HepG2 (cell line): ENCODE measurements at regions not wholly inside any gene's neighbourhood (a gene's known extent, or its start where the extent isn't known, plus 50 kb on each side); places are given as distances from the start of the nearest gene placed in this dataset.

Experiments used
- ATAC-seq: fragments of 200-7000 bp; cut with Tn5 transposase; 3 replicates; pipeline ENCODE4 v1.9.1; 2020; ENCODE audit warnings: mild to moderate bottlenecking, moderate library complexity
- BruUV-seq: library from RNA; stranded (reverse); fragments of 400-500 nt; replicated peaks from 2 replicates; lab custom pipeline; 2021; lab: Mats Ljungman, UMichigan
- CTCF ChIA-PET: fragments of 300-600 bp; formaldehyde crosslinking; extraction: SDS; loops from one replicate; lab custom pipeline; 2021; ENCODE audit warnings: low total read pairs, inconsistent platforms, low intra/inter-chr PET ratio; lab: Yijun Ruan, JAX
- POLR2A ChIA-PET: fragments of 350-600 bp; sonication (Branson Sonifier 250); formaldehyde crosslinking; loops from one replicate; lab custom pipeline; 2020; ENCODE audit warnings: antibody characterized with exemption, inconsistent platforms; lab: Yijun Ruan, JAX
- DNase-seq: peaks from one replicate; pipeline ENCODE4 v3.0.0-alpha.2; 2015; ENCODE audit warnings: low spot score
- FAIRE-seq: peaks from 3 replicates; lab custom pipeline; 2011; peaks lifted over from hg19 to GRCh38; lab: Jason Lieb, UNC
- H2AFZ ChIP-seq: one replicate; pipeline ENCODE4 v1.6.1; 2011; ENCODE audit warnings: low read length, inconsistent platforms
- H3K27ac ChIP-seq: fragments of 300-600 bp; 3 replicates; pipeline ENCODE4 v1.8.0; 2011; ENCODE audit warnings: mixed run types, mild to moderate bottlenecking, mixed read lengths, low read length, inconsistent platforms; ENCODE audit not compliant: insufficient read depth; ENCODE audit errors: extremely low read length
- H3K27me3 ChIP-seq, 2 experiments: fragments of 200-600 bp in 1 of 2; 2 replicates in 1 of 2; 3 replicates in 1 of 2; pipeline versions ENCODE4 v1.6.0 to v1.8.0; 2011; ENCODE audit warnings: low read length in 2 of 2, mild to moderate bottlenecking in 2 of 2, moderate library complexity in 2 of 2, inconsistent platforms in 1 of 2; ENCODE audit not compliant: insufficient read depth in 2 of 2, control insufficient read depth in 1 of 2
- H3K36me3 ChIP-seq, 2 experiments: fragments of 200-600 bp in 1 of 2; replicated peaks in 1 of 2; 2 replicates in 1 of 2; 3 replicates in 1 of 2; pipeline versions ENCODE4 v1.5.1 to v1.8.0; 2011; ENCODE audit warnings: low read length in 2 of 2, inconsistent platforms in 1 of 2; ENCODE audit not compliant: insufficient read depth in 2 of 2, control insufficient read depth in 1 of 2
- H3K4me1 ChIP-seq: 2 replicates; pipeline ENCODE4 v1.5.1; 2012; ENCODE audit warnings: low read length, inconsistent platforms; ENCODE audit not compliant: insufficient read depth
- H3K4me2 ChIP-seq: 2 replicates; pipeline ENCODE4 v1.6.0; 2011; ENCODE audit warnings: low read depth, low read length, inconsistent platforms
- H3K4me3 ChIP-seq, 3 experiments: fragments of 200-600 bp in 1 of 3; sonication (generic), shearing (Covaris generic) in 1 of 3; replicated peaks in 1 of 3; 2 replicates each; pipeline ENCODE4 v1.5.1; 2011 to 2016; ENCODE audit warnings: low read length in 3 of 3, inconsistent platforms in 2 of 3, low read depth in 2 of 3, mild to moderate bottlenecking in 2 of 3, control low read depth in 1 of 3, mixed read lengths in 1 of 3; ENCODE audit not compliant: insufficient read depth in 1 of 3
- H3K79me2 ChIP-seq: one replicate; pipeline ENCODE4 v1.6.1; 2011; ENCODE audit warnings: low read length, inconsistent platforms; ENCODE audit not compliant: insufficient read depth
- H3K9ac ChIP-seq: 2 replicates; pipeline ENCODE4 v1.6.0; 2011; ENCODE audit warnings: mild to moderate bottlenecking, low read depth, low read length, inconsistent platforms; ENCODE audit not compliant: insufficient read depth
- H3K9me3 ChIP-seq: 2 replicates; pipeline ENCODE4 v1.5.1; 2012; ENCODE audit warnings: mild to moderate bottlenecking, low read length
- H4K20me1 ChIP-seq: 2 replicates; pipeline ENCODE4 v1.6.0; 2011; ENCODE audit warnings: inconsistent platforms, mild to moderate bottlenecking, low read length, moderate library complexity; ENCODE audit not compliant: insufficient read depth
- MAFF ChIP-seq: IDR thresholded peaks from 2 replicates; pipeline ENCODE4 v1.6.1; 2011; ENCODE audit warnings: low read depth, low read length, improper control_type of control experiment
- MAFK ChIP-seq, 2 experiments: IDR thresholded peaks in 1 of 2; conservative IDR thresholded peaks in 1 of 2; 2 replicates each; pipeline ENCODE4 v1.6.1; 2011; ENCODE audit warnings: improper control_type of control experiment in 2 of 2, low read length in 2 of 2
- NFIC ChIP-seq: IDR thresholded peaks from 2 replicates; pipeline ENCODE4 v1.6.1; 2012; ENCODE audit warnings: mild to moderate bottlenecking, low read length, inconsistent platforms
- NONO ChIP-seq, 2 experiments: fragments of 450-650 bp in 1 of 2; sonication (generic) in 1 of 2; formaldehyde crosslinking in 1 of 2; IDR thresholded peaks in 1 of 2; conservative IDR thresholded peaks in 1 of 2; 2 replicates each; pipeline versions ENCODE4 v1.6.1 to v1.8.0; 2017 to 2022; ENCODE audit warnings: mild to moderate bottlenecking in 1 of 2, missing genetic modification reagents in 1 of 2, moderate library complexity in 1 of 2
- ZNF263 ChIP-seq: sonication (generic); formaldehyde crosslinking; IDR thresholded peaks from 2 replicates; pipeline ENCODE4 v1.4.0; 2020; ENCODE audit warnings: missing genetic modification reagents
- ZSCAN12 ChIP-seq: sonication (generic); formaldehyde crosslinking; IDR thresholded peaks from 2 replicates; pipeline ENCODE4 v1.9.0; 2021; ENCODE audit warnings: mild to moderate bottlenecking, missing genetic modification reagents
- WGBS: methylation state at CpG from one replicate; pipeline ENCODE4 v1.1.6; 2017; ENCODE audit warnings: low lambda C conversion rate; 5-methylcytosine and 5-hydroxymethylcytosine counted together
- in situ Hi-C: cut with HindIII; loops from 2 replicates; pipeline ENCODE4 v1.10.0; 2017; ENCODE audit warnings: low pct_unique_long_range_greater_than_20kb; ENCODE audit not compliant: extremely low pct_ligation_motif_present
- intact Hi-C: fragments of 100-400 bp; cut with micrococcal nuclease; formaldehyde crosslinking; loops from one replicate; pipeline ENCODE4 v1.10.0; 2022; ENCODE audit not compliant: unreplicated experiment

DNA sequence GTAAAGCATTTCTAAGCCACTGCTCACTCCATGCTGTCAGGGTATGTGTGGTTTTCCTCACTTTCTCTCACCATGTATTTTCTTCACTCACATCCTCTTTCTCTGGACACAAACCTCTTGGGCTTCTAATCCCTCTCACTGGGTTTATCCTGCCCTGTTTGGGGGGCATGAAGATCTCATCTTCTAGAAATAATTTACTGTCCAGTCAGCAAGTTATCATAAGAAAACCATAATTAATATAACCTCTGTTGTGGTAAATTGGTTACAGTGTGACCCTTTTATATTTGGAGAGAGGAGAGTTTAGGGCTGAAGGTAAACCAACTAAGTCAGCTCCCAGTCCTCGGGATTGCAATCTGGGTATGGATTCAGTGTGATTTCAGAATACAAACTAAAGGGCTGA is 213.8 kb upstream of the PROX1 start:
- 87% methylated on average over 1 of the region's 1 CpG for WGBS
- Histone ChIP-seq H3K9me3 (no peaks in the 10 kb centered on the region), H3K79me2 (no peaks in the 10 kb centered on the region), H3K9ac (no peak overlapping the region), H3K4me1 (peaks cover 22% of the 10 kb centered on the region), H3K36me3 (no peaks in the 10 kb centered on the region), H3K4me2 (no peak overlapping the region), H2AFZ (no peak overlapping the region), H3K4me3 (no peak overlapping the region), H3K27me3 (no peaks in the 10 kb centered on the region), H4K20me1 (no peaks in the 10 kb centered on the region), H3K27ac (no peak overlapping the region)
- intact Hi-C loops (no loop called here), in situ Hi-C loops (no loop called here)
- FAIRE-seq (no peak), DNase-seq (no peak), ATAC-seq (no peak)
- TF ChIP-seq NFIC = no peak
- peak; percentile 71 for TF ChIP-seq MAFF
- TF ChIP-seq MAFK (conservative IDR thresholded peaks at IDR 0.05 in 1 of 2, IDR thresholded peaks at IDR 0.05 in 1 of 2; ENCODE audit: low read length in 2 of 2) = peak; percentile 64 to 85; a peak in 3 of 4 replicates
- ChIA-PET POLR2A (no interaction called here), CTCF (no interaction called here)
- no TSS peak for BruUV-seq

DNA sequence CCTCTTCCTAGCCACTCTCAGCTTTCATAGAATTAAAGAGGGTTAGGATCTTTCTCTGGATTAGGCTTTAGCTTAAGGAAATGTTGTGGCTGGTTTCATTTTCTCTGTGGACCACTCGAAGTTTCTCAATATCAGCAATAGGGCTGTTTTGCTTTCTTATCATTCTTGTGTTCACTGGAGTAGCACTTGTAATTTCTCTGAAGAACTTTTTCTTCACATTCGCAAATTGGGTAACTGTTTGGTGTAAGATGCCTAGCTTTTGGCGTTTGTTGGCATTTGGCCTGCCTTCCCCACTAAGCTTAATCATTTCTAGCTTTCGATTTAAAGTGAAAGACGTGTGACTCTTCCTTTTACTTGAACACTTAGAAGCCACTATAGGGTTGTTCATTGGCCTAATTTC is 210.8 kb upstream of the PROX1 start:
- intact Hi-C loops = no loop called here
- ATAC-seq = no peak
- H3K27me3 ChIP-seq = no peaks in the 10 kb centered on the region
- no peak overlapping the region for H3K4me2 ChIP-seq
- in situ Hi-C loops = no loop called here
- H2AFZ ChIP-seq = no peak overlapping the region
- ChIA-PET POLR2A (interaction anchor here (1.2 kb wide), 1 partner anchor 17 kb away, joined by 3 read pairs; no protein-coding TSS in a partner anchor), CTCF (no interaction called here)
- no peak for DNase-seq
- BruUV-seq = no TSS peak
- H3K4me1 ChIP-seq = peaks cover 25% of the 10 kb centered on the region
- H3K79me2 ChIP-seq = no peaks in the 10 kb centered on the region
- H3K36me3 ChIP-seq = no peaks in the 10 kb centered on the region
- H3K9ac ChIP-seq = no peak overlapping the region
- no peak overlapping the region for H3K27ac ChIP-seq
- no peaks in the 10 kb centered on the region for H4K20me1 ChIP-seq
- H3K4me3 ChIP-seq = no peak overlapping the region
- 79% methylated on average over 5 of the region's 5 CpGs for WGBS
- TF ChIP-seq ZNF263 (CRISPR knock-in tag) (no peak), ZSCAN12 (CRISPR knock-in tag) (no peak), NONO (IDR thresholded peaks at IDR 0.05) (no peak), NONO (CRISPR knock-in tag; conservative IDR thresholded peaks at IDR 0.05) (no peak)
- TF ChIP-seq, all 625 proteins: peak for 0
- H3K9me3 ChIP-seq = no peaks in the 10 kb centered on the region
- no peak for FAIRE-seq
